Tongue (tissue), 1 donor: ENCODE measurements at regions not wholly inside any gene's neighbourhood (a gene's known extent, or its start where the extent isn't known, plus 50 kb on each side); places are given as distances from the start of the nearest gene placed in this dataset.

Experiments used
- DNase-seq: peaks from one replicate; pipeline ENCODE4 v3.0.0-alpha.2; 2015

DNA sequence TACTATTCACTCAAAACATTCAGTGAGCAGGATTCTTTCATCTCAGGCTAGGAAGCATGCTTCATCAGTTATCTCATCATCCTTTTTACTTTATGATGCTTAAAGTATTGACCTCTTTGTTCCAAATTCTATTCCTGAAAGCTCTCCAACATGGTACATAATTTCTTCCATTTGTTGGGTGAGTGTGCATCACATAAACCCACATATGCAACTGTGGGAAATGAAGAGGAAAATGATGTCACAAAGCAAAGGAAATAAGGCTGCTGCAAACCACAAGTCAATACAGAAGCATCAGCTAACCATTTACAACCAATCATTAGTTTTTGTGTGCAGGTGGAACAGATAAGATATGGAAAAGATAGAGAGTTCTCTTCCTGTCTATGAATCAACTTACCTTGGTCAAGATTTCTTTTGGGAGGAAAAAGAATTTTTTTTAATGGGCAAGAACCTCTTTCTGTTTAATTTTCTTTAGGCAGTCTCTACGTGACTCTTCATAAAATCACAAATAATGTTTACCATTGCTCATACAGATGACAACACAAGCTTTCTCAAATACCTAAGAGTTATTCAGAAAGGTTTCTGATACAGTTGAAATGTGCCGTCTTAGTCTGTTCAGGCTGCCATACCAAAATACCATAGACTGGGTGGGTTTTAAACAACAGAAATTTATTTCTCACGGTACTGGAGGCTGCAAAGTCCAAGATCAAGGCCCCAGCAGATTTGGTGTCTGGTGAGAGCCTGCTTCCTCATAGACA is 259.9 kb downstream of the ADGRG6 start:
- no peak for DNase-seq

- no peak for DNase-seq
Measured at GRCh38 chr6:142562865-142563264, 261.1 kb downstream of the ADGRG6 start.

GRCh38 chr6:142566628-142567396 is 265.0 kb downstream of the ADGRG6 start:
- peak; percentile 78 for DNase-seq

DNA sequence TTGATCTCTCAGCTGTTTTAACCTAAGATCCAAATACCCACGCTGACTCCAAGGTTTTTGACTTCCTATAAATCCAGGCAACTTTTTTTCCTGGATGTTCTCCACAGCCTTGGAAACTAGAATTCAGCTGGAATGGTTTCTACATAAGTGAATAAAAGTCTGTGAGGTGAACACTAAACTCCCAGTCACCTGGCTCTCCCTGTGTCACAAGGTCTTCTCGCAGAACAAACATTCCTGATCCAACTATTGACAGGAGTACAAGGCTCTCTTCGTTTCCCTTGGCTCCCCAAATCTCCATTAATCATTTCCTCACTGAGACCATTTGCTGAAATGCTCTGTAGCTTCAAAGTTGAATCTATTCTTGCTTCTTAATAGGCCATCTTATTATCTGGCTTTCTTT is 265.7 kb downstream of the ADGRG6 start:
- no peak for DNase-seq

DNA sequence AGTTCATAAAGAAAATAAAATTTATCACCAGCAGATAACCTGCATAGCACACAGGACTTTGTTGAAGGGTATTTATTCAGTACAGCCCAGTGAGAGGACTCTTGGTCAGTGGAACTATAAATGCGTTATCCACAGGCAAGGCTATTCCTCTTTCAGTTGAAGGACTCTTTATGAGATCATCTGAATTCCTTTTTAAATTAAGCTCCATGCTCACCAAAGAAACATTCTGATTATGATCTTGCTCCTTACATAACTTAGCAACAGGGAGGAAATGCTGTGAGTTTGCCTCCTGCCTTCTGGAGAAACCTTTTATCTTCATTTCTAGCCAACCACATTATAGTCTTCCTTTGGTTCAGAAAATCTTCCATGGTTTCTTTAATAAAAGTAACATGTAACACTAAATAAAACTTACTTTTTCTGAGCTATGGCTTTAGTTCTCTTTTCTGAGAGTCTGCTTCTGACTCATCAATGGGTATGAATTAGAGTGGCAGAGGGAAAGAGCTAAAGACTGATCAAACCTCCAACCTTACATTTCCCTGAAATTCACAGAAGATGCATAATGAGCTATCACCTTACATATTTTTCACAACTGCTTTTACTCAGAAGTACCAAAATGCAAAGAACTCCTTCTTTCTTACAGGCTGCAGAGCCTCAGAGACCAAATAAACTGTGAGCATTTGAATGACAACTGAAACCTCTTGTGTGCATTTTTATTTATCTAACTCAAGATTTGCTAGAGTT is 267.2 kb downstream of the ADGRG6 start:
- no peak for DNase-seq

GRCh38 chr6:142569676-142570075 is 267.9 kb downstream of the ADGRG6 start:
- peak; percentile 18 for DNase-seq

DNA sequence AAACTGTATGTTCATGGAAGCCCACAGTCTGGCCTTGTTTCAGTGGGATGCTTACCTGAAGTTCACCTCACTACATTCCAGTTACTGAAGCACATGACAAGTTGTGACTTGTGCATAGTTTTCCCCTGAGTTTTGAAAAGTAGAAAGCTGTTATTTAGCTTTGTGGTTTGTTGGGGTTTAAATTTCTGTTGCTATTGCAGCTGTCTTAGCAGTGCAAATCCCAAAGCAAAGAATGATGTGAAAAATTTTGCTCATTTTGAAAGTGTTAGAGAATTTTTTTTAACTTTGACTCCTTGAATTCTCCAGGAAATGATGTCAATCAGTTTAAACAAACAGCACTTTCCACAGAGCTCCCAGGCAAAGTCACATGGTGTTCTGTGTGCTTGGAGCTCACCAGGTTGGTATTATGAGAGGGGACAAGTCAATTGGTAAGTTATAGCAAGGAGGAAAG is 268.4 kb downstream of the ADGRG6 start:
- peak; percentile 43 for DNase-seq

GRCh38 chr6:142592876-142593275 is 291.1 kb downstream of the ADGRG6 start:
- no peak for DNase-seq

DNA sequence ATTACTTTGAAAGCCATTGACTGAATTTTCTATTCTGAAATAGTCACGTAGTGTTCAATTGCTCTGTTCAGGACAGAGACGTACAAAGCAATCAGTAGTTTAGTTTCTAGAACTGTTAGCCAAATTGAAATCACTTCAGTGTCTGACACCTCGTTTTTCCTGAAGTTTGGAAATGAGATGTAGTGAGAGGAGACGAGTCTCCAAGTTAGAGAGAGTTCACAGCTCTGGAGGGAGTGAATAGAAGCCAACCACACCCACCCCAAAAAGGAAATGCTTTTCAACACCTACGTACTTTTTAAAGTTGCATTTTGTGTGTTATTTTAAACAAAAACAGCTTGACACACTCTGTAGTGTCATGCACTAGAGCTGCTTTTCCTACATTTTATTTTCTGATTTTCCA is 296.0 kb downstream of the ADGRG6 start:
- no peak for DNase-seq

- DNase-seq: no peak
Measured at GRCh38 chr6:142601427-142601826, 299.6 kb downstream of the ADGRG6 start.

GRCh38 chr6:142602972-142603371 is 301.2 kb downstream of the ADGRG6 start:
- no peak for DNase-seq

DNA sequence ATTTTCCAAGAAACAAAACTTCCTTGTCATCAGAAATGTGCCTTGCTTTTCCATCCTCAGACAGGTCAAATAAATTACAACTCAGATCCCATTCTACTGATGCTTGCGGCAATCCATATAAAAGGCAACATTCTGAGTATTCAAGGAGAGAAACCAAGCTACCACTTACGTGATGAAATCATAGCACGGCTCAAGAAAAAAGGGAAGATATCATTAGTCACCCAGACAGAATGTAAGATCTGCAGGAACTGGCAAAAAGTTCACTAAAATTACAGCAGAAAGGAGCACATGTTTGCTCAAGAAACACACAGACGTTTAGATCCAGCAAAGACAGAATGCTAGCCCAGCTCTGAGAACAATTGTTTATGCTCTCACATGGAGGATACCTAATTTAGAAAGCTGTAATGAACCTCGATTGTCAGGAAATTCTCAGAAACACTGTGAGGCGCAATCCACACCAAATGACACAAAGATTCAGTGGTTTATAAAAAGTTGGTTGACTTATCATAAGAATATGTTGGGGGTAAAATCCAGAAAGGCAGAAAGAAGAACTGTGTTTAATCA is 304.2 kb downstream of the ADGRG6 start:
- no peak for DNase-seq

DNA sequence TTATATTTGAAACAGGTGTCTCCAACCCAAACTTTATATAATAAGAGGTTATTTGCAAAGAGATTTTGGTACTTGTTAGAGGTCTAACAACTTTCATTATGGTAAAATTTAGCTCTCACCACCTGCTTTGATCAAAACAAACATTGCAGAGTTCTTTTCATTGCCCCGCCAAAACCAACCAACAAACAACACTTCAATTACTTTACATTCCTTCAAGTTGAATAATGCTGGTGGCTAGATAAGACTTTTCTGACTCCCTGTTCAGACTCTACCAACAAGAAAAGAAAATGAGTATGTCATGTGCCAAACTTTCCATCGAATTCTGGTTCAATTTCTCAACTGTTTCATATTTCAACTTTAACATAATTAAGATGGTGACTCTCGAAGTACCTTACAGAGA is 311.1 kb downstream of the ADGRG6 start:
- no peak for DNase-seq

- no peak for DNase-seq
Measured at GRCh38 chr6:142613981-142614380, 312.2 kb downstream of the ADGRG6 start.

DNA sequence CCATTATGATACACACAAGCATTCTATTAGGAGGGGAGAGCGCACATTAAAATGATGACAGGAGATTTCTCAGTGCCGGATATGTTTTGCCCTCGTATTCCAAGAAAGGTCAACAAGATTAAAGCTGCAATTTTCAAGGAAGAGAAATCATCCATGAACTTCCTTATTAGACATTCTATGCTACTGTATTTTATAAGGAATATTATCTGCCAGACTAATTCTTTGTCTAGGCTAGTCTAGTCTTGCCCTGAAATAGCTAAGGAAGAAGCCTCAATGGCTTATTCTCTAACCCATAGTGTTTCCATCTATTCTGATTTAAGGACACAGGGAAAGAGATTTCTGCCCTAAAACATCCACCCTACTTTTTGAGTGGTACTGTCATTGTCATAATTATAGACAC is 315.4 kb downstream of the ADGRG6 start:
- no peak for DNase-seq

GRCh38 chr6:142621822-142622221 is 320.0 kb downstream of the ADGRG6 start:
- no peak for DNase-seq

- DNase-seq: no peak
Measured at GRCh38 chr6:142624978-142625715, 319.8 kb downstream of the HIVEP2 start.

DNA sequence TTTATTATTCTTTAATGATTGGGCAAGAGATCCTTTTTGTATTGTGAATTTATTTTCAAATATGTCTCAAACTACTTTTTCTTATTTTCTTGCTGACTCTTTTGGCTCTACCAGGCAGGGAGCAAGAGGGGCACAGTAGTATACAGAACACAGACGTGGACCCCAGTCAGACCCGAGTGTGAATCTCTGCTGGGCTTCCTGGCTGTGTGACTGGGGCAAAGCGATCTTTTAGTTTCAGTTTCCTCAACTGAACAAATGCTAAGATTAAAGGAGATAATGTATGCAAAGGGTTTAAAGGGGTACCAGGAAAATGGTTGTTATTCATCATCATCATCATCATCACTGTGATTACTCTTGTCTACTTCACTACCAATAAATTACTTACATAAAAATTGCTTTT is 317.5 kb downstream of the HIVEP2 start:
- DNase-seq: no peak

DNA sequence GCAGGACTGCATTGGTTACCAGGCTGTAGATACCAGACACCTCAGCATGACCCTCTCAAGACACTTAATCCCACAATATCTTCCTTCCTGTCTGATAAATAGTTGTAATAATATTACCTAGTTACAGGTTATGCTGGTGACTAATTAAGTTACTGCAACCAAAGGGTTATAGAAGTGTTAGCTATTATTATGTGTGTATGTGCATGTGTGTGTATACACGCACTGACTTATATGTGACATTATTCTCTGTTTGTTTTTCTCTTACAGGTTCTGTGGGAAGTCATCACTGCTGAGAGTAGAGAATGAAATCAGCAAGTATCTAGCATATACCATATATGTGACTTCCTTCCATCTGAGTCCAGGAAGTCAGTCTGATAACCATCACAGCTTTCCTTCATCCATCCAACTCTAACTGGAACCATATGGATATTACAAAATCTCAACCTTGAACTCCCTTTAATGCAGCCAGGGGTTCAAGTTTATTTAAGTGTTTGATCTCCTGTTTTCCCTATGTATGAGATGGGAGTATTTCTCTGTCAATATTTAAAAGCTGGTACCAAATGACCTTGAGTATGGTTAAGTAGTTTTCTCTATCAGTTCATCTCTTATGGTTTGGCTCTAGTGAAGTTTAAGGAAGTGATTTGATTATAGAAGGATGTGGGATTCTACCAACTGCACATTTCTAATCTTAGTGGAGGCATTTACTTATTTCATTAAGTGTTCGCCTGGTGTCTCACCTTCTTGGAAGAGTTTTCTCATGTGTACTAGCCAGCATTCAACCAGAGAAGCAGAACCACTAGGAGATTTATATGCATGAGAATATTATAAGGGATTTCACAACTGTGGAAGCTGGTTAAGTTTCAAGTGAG is 313.2 kb downstream of the HIVEP2 start:
- no peak for DNase-seq

GRCh38 chr6:142633317-142633716 is 311.7 kb downstream of the HIVEP2 start:
- no peak for DNase-seq

GRCh38 chr6:142635130-142635529 is 309.8 kb downstream of the HIVEP2 start:
- no peak for DNase-seq
